Endodermal cell (in vitro differentiated cells): ENCODE measurements at regions not wholly inside any gene's neighbourhood (a gene's known extent, or its start where the extent isn't known, plus 50 kb on each side); places are given as distances from the start of the nearest gene placed in this dataset.

ENCODE experiments used
- DNase-seq: peaks from one replicate; pipeline ENCODE4 v3.0.0-alpha.2; 2017
- H3K27ac ChIP-seq: 2 replicates; pipeline ENCODE4 v1.5.1; 2013; ENCODE audit warnings: mild to moderate bottlenecking, low read depth, low read length, moderate library complexity
- H3K27me3 ChIP-seq: 2 replicates; pipeline ENCODE4 v1.6.1; 2013; ENCODE audit warnings: mild to moderate bottlenecking, low read length, moderate library complexity; ENCODE audit not compliant: insufficient read depth, control insufficient read depth, poor library complexity, severe bottlenecking
- H3K36me3 ChIP-seq: 2 replicates; pipeline ENCODE4 v1.7.0; 2013; ENCODE audit warnings: mild to moderate bottlenecking, low read length, moderate library complexity; ENCODE audit not compliant: control insufficient read depth, insufficient read depth
- H3K4me1 ChIP-seq: one replicate; pipeline ENCODE4 v1.7.0; 2013; ENCODE audit warnings: low read length; ENCODE audit not compliant: control insufficient read depth, insufficient read depth
- H3K4me3 ChIP-seq: 2 replicates; pipeline ENCODE4 v1.5.1; 2013; ENCODE audit warnings: mild to moderate bottlenecking, low read length, moderate library complexity
- H3K9ac ChIP-seq: 2 replicates; pipeline ENCODE4 v1.6.1; 2013; ENCODE audit warnings: mild to moderate bottlenecking, low read length, moderate library complexity; ENCODE audit not compliant: poor library complexity, severe bottlenecking; ENCODE audit errors: extremely low read depth
- H3K9me3 ChIP-seq: 2 replicates; pipeline ENCODE4 v1.6.1; 2013; ENCODE audit warnings: mild to moderate bottlenecking, low read length, moderate library complexity; ENCODE audit not compliant: control insufficient read depth
- H3K27ac Mint-ChIP-seq: 2 replicates; pipeline ENCODE4 v1.8.0; 2020; ENCODE audit warnings: mixed read lengths
- H3K27me3 Mint-ChIP-seq: 2 replicates; pipeline ENCODE4 v1.8.0; 2021; ENCODE audit warnings: mild to moderate bottlenecking, mixed read lengths; ENCODE audit not compliant: insufficient read depth
- H3K36me3 Mint-ChIP-seq: 2 replicates; pipeline ENCODE4 v1.8.0; 2020; ENCODE audit warnings: low read depth, mixed read lengths
- H3K4me1 Mint-ChIP-seq: 2 replicates; pipeline ENCODE4 v1.8.0; 2020; ENCODE audit warnings: mixed read lengths
- H3K4me3 Mint-ChIP-seq: 2 replicates; pipeline ENCODE4 v1.8.0; 2020; ENCODE audit warnings: mild to moderate bottlenecking, moderate library complexity, mixed read lengths
- H3K9me3 Mint-ChIP-seq: 2 replicates; pipeline ENCODE4 v1.8.0; 2020; ENCODE audit warnings: mild to moderate bottlenecking, mixed read lengths
- WGBS, 2 experiments: methylation state at CpG; one replicate each; pipeline versions ENCODE4 v1.1.5 to v1.1.7; 2013; ENCODE audit warnings: missing lambda C conversion rate in 2 of 2, mixed read lengths in 1 of 2; ENCODE audit not compliant: insufficient coverage in 1 of 2, insufficient read length in 1 of 2; 5-methylcytosine and 5-hydroxymethylcytosine counted together
- TF ChIP-seq, protein P1 (sequence below): fragments of 200-600 bp; sonication (generic); conservative IDR thresholded peaks from 2 replicates; pipeline ENCODE4 v1.5.0; 2021; ENCODE audit warnings: antibody characterized with exemption, mild to moderate bottlenecking

DNA sequence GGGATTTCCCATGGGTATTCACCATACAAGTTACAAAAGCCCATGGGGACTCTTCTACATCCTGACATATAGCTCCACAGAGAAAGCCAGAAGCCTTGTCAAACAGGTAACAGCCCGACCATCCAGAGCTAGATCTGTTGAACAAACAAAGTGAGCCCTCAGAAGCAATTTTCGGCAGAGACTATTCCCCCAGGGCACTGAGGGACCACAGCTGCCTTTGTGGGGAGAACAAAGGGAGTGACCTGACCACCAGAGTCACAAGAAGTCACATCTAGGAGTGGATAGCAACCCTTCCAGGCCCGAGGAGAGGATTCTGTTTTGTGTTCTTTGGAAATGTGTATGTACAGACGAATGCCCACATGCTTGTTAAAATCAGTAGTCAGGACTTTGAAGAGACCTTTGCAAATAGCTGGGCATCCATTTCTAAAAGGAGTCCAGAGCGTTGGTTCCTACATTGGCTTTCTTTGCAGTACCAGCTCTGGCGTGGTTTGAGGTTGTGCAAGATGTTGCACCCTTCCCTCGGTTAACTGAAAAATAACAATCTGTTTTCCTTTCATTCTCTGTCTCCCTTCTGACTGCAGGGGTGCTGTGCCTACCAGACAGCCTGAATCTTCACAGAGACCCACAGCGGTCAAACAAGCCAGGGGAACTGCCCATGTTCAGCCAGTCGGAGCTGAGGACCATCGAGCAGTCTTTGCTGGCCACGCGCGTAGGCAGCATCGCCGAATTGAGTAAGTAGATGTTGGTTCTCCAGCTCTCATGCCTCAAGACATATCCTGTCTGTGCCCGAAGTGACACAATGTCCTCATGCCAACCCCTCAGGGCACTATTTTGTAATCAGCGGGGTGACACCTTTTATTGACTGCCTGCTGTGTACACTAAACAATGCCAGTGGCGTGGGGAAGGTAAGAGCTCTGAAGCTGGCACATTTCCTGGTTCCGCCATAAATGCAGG is 165.4 kb upstream of the PWP1 start:
- peaks cover 6% of the 10 kb centered on the region for H3K4me1 Mint-ChIP-seq
- no peak overlapping the region for H3K4me3 Mint-ChIP-seq
- TF ChIP-seq, protein P1, sequence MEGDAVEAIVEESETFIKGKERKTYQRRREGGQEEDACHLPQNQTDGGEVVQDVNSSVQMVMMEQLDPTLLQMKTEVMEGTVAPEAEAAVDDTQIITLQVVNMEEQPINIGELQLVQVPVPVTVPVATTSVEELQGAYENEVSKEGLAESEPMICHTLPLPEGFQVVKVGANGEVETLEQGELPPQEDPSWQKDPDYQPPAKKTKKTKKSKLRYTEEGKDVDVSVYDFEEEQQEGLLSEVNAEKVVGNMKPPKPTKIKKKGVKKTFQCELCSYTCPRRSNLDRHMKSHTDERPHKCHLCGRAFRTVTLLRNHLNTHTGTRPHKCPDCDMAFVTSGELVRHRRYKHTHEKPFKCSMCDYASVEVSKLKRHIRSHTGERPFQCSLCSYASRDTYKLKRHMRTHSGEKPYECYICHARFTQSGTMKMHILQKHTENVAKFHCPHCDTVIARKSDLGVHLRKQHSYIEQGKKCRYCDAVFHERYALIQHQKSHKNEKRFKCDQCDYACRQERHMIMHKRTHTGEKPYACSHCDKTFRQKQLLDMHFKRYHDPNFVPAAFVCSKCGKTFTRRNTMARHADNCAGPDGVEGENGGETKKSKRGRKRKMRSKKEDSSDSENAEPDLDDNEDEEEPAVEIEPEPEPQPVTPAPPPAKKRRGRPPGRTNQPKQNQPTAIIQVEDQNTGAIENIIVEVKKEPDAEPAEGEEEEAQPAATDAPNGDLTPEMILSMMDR: no peak
- Histone ChIP-seq H3K36me3 (no peaks in the 10 kb centered on the region), H3K4me1 (peaks cover 3% of the 10 kb centered on the region), H3K9me3 (peaks cover 4% of the 10 kb centered on the region), H3K27me3 (no peaks in the 10 kb centered on the region), H3K9ac (no peak overlapping the region), H3K4me3 (no peak overlapping the region), H3K27ac (no peak overlapping the region)
- H3K9me3 Mint-ChIP-seq: no peaks in the 10 kb centered on the region
- 92 to 94% methylated on average over 19 of the region's 19 CpGs for WGBS, 2 experiments
- no peak overlapping the region for H3K27ac Mint-ChIP-seq
- DNase-seq: peak; percentile 41
- no peaks in the 10 kb centered on the region for H3K36me3 Mint-ChIP-seq
- H3K27me3 Mint-ChIP-seq: no peaks in the 10 kb centered on the region

DNA sequence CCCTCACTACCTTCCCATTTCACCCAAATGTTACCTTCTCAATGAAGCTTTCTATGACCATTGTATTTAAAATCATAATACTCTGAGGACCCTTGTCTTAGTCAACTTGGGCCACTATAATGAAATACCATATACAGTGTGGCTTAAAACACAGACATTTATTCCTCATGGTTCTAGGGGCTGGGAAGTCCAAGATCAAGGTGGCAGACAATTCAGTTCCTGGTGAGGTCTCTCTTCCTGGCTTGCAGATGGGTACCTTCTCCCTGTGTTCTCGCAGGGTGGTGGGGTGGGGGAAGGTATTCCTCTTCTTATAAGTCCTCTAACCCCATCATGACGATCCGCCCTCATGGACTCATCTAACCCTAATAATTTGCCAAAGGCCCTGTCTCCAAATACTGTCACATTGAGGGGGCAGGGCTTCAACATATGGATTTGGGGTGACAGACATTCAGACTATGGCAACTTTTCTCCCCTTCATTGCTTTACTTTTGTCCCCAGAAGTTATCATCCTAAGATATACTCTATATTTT is 163.7 kb upstream of the PWP1 start:
- peaks cover 4% of the 10 kb centered on the region for H3K9me3 ChIP-seq
- H3K36me3 ChIP-seq: no peaks in the 10 kb centered on the region
- Mint-ChIP-seq H3K4me1 (peaks cover 6% of the 10 kb centered on the region), H3K9me3 (no peaks in the 10 kb centered on the region), H3K27me3 (no peaks in the 10 kb centered on the region), H3K4me3 (no peak overlapping the region), H3K27ac (no peak overlapping the region), H3K36me3 (no peaks in the 10 kb centered on the region)
- H3K27ac ChIP-seq: no peak overlapping the region
- peak; percentile 13 for DNase-seq
- no peaks in the 10 kb centered on the region for H3K4me1 ChIP-seq
- TF ChIP-seq, protein P1: no peak
- H3K4me3 ChIP-seq: no peak overlapping the region
- no peaks in the 10 kb centered on the region for H3K27me3 ChIP-seq
- WGBS, 2 experiments: 80 to 100% methylated on average over 1 to 2 of the region's 3 CpGs
- no peak overlapping the region for H3K9ac ChIP-seq

DNA sequence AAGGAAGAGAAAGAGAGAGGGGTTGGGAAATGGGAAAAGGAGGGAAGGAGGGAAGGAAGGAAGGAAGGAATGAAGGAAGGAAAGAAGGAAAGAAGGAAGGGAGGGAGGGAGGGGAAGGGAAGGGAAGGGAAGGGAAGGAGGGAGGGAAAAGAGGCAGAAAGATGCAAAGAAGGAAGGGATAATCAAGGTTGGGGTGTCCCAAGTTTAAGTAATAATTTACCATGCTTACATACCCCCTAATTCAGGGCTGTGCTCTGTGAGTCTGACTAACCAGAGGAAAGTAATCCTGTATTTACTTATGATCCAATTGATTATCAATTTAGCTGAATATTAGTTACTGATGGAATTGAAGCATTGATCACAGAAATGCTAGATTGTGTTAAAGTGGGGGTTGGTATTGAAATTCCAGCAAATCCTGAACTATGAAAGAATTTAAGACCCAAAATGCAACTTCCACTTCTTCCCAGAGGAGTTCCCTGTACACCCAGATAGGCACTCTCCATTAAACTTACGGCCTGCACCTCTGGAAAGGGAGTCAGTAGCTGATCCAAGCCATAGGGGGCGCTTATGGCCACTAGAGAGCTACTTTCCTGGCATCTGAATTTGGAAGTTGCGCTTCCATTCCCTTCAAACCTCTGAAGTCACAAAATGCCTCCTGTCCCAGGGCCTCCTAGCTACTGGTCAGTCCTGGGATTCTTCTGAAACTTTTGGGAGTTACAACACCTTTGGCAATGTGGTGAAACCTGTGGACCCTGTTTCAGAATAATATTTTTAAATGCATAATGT is 162.7 kb upstream of the PWP1 start:
- peak; percentile 88 for DNase-seq
- H3K9me3 ChIP-seq: peaks cover 4% of the 10 kb centered on the region
- Mint-ChIP-seq H3K4me3 (no peak overlapping the region), H3K27ac (no peak overlapping the region), H3K36me3 (no peaks in the 10 kb centered on the region), H3K27me3 (no peaks in the 10 kb centered on the region), H3K9me3 (no peaks in the 10 kb centered on the region), H3K4me1 (peaks cover 6% of the 10 kb centered on the region)
- H3K27me3 ChIP-seq: no peaks in the 10 kb centered on the region
- no peak overlapping the region for H3K27ac ChIP-seq
- WGBS, 2 experiments: 64 to 80% methylated on average over 2 to 3 of the region's 3 CpGs
- TF ChIP-seq, protein P1: peak; percentile 82
- H3K9ac ChIP-seq: no peak overlapping the region
- H3K4me1 ChIP-seq: no peaks in the 10 kb centered on the region
- H3K36me3 ChIP-seq: no peaks in the 10 kb centered on the region
- no peak overlapping the region for H3K4me3 ChIP-seq
